ENCODE measurements at regions not wholly inside any gene's neighbourhood (a gene's known extent, or its start where the extent isn't known, plus 50 kb on each side); places are given as distances from the start of the nearest gene placed in this dataset.

DNA sequence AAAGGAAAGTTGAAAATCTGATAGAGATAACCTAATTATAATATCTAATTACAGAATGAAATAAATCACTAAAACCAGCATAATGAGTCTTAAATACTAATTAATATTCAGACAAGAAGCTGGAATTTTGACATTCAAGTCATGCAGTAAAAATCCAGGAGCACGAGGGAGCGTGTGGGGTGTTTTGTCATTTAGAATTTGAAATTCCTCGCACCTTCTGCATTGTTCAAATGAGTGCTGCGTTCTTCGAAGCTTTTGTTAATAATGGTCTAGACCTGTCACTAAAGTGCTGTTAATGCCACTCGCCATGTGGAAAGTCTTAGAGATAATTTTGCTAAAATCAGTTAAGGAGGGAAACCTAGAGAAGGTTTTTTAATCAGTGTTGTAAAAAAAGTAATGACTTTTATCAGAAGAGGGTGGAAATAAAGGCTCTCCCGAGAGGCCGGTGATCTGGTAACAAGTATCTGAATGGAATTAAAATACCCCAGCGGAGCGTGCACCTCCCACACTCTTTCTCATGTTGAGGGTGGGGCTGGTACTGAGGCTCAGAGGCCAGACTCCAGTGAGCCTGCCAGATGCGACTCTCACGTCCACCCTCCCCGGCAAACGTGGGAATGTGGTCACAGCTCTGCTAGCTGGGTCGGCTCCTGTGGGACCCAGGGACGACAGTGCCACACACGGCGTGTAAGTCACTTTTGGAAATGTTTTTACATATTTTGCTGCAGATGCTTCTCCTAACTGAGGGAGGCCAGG, 69.4 kb upstream of the MYT1L start:
- FAIRE-seq, result no peak
- no peak for DNase-seq (ENCODE audit: low spot score in 2 of 2)

DNA sequence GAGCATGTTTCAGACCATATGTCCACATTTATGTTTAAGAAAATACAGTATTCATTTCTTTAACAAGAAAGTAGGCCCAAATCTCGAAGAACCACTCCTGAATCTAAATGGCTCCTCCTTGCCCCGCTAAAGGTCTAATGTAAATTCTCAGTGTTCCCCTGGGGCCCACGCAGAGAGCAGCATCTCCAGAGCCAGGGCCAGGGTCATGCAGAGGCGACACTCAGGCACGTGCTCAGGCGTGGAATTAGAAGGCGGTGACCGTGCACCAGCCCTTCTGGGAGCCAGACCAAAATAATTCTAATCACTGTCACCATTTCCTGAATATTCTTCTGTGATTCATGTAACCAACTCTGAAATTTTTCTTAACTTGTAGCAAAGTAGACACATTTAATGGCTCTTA, 68.3 kb upstream of the MYT1L start:
- DNase-seq (ENCODE audit: low spot score in 2 of 2) (no peak), FAIRE-seq (no peak)

DNA sequence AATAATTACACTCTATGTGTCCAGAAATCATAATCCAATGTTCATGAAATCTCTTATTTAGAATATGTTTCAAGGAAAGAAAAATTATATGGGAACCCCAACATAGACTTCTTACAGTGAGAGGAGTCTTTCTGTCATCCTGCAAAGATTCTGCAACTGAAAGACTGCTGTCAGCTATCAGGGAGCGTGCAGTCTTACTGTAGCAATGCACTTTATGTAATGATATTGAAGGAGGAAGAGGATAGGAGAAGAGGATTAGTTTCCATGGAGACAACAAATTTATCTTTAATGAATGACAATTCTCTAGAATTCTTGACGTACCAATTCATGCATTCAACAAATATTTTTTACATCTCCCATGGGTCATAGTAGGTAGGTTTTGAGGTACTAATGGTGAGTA, 61.3 kb upstream of the MYT1L start:
- no peak for FAIRE-seq
- no peak for DNase-seq (ENCODE audit: low spot score in 2 of 2)

DNA sequence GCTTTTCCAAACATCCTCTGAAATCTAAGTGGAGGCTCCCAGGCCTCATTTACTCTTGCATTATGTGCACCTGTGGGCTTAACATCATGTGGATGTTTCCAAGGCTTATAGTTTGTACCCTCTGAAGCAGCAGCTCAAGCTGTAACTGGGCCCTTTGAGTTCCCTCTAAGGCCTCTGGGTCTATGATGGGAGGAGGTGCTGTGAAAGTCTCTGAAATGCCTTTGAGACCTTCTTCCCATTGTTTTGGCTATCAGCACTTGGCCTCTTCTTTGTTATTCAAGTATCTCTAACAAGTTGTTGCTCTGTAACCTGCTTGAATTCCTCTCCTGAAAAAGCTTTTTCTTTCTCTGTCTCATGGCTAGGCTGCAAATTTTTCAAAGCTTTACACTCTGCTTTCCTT, 58.1 kb upstream of the MYT1L start:
- FAIRE-seq, result no peak
- DNase-seq (ENCODE audit: low spot score in 2 of 2), result no peak
